ENCODE measurements at regions not wholly inside any gene's neighbourhood (a gene's known extent, or its start where the extent isn't known, plus 50 kb on each side); places are given as distances from the start of the nearest gene placed in this dataset.

DNA sequence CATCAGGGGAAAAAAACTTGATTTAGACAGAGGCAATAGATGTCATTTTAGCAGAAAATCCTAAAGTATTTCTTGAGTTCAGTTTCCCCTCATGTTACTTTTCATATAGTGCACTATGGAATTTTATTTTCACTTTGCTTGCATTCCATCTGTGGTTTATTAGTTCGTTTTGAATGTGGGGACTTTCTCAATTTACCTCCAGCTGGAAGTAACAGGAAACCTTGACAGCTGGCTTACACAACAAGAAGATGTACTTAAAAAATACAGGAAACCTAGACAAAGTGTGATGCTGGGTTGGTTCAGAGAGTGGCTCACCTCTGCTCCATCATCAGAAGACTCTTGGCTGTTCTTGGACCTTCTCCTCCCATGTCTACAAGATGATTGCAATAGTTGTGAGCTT lies 567.0 kb downstream of the CETN3 start:
- H4K8ac ChIP-seq (ENCODE audit: low read depth in 2 of 2, low read length in 2 of 2): no peak overlapping the region
- H3K4ac ChIP-seq (ENCODE audit: low read depth, low read length): no peak overlapping the region
- no peak overlapping the region for H2BK5ac ChIP-seq (ENCODE audit: low read depth, low read length, poor library complexity, severe bottlenecking)
- no peak for TF ChIP-seq POLR2A (IDR thresholded peaks at IDR 0.05; ENCODE audit: low read depth, low read length)
- TF ChIP-seq SMC3 (IDR thresholded peaks at IDR 0.05; ENCODE audit: low read depth, low read length): no peak
- no peak for TF ChIP-seq RAD21 (IDR thresholded peaks at IDR 0.05; ENCODE audit: low read length)
- no peak for TF ChIP-seq FOS (IDR thresholded peaks at IDR 0.05; ENCODE audit: low read depth, low read length)
- no peak for TF ChIP-seq BHLHE40 (IDR thresholded peaks at IDR 0.05; ENCODE audit: low read depth, low read length)
- TF ChIP-seq NFE2L2 (IDR thresholded peaks at IDR 0.05; ENCODE audit: low read depth, low read length): no peak
- no peak for TF ChIP-seq CHD1 (IDR thresholded peaks at IDR 0.05; ENCODE audit: low read depth, low read length)
- no peak for TF ChIP-seq MXI1 (IDR thresholded peaks at IDR 0.05; ENCODE audit: borderline replicate concordance, low read depth, low read length)
- TF ChIP-seq RCOR1 (IDR thresholded peaks at IDR 0.05; ENCODE audit: insufficient replicate concordance, low read length): no peak
- TF ChIP-seq, protein P1, sequence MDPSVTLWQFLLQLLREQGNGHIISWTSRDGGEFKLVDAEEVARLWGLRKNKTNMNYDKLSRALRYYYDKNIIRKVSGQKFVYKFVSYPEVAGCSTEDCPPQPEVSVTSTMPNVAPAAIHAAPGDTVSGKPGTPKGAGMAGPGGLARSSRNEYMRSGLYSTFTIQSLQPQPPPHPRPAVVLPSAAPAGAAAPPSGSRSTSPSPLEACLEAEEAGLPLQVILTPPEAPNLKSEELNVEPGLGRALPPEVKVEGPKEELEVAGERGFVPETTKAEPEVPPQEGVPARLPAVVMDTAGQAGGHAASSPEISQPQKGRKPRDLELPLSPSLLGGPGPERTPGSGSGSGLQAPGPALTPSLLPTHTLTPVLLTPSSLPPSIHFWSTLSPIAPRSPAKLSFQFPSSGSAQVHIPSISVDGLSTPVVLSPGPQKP (IDR thresholded peaks at IDR 0.05; ENCODE audit: borderline replicate concordance, low read depth, low read length): no peak
- TF ChIP-seq, protein P2, sequence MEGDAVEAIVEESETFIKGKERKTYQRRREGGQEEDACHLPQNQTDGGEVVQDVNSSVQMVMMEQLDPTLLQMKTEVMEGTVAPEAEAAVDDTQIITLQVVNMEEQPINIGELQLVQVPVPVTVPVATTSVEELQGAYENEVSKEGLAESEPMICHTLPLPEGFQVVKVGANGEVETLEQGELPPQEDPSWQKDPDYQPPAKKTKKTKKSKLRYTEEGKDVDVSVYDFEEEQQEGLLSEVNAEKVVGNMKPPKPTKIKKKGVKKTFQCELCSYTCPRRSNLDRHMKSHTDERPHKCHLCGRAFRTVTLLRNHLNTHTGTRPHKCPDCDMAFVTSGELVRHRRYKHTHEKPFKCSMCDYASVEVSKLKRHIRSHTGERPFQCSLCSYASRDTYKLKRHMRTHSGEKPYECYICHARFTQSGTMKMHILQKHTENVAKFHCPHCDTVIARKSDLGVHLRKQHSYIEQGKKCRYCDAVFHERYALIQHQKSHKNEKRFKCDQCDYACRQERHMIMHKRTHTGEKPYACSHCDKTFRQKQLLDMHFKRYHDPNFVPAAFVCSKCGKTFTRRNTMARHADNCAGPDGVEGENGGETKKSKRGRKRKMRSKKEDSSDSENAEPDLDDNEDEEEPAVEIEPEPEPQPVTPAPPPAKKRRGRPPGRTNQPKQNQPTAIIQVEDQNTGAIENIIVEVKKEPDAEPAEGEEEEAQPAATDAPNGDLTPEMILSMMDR (conservative IDR thresholded peaks at IDR 0.05; ENCODE audit: low read depth, low read length): no peak
- TF ChIP-seq MAZ (IDR thresholded peaks at IDR 0.05; ENCODE audit: borderline replicate concordance, low read depth, low read length): no peak
- TF ChIP-seq RFX5 (IDR thresholded peaks at IDR 0.05; ENCODE audit: low read depth, low read length): no peak
- no peak for TF ChIP-seq CEBPB (IDR thresholded peaks at IDR 0.05; ENCODE audit: low read depth, low read length)
- TF ChIP-seq MAFK (IDR thresholded peaks at IDR 0.05; ENCODE audit: low read depth, low read length): no peak
- TF ChIP-seq, protein P3, sequence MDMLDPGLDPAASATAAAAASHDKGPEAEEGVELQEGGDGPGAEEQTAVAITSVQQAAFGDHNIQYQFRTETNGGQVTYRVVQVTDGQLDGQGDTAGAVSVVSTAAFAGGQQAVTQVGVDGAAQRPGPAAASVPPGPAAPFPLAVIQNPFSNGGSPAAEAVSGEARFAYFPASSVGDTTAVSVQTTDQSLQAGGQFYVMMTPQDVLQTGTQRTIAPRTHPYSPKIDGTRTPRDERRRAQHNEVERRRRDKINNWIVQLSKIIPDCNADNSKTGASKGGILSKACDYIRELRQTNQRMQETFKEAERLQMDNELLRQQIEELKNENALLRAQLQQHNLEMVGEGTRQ (IDR thresholded peaks at IDR 0.05; ENCODE audit: low read depth, low read length): no peak
- H3K18ac ChIP-seq (ENCODE audit: low read depth, low read length): no peak overlapping the region
- peaks cover 2% of the 10 kb centered on the region; the same call in 1 of the 2 replicates for H3K9me3 ChIP-seq (ENCODE audit: control insufficient read depth, insufficient read depth, low read length)
- H2BK15ac ChIP-seq (ENCODE audit: low read depth, low read length): no peak overlapping the region
- no peak overlapping the region for H3K23ac ChIP-seq (ENCODE audit: low read depth, low read length)
- H2AK5ac ChIP-seq (ENCODE audit: low read depth, low read length): no peak overlapping the region
- in situ Hi-C loops (cut with MboI; ENCODE audit: low sequenced_read_pairs) (no loop called here), intact Hi-C loops (cut with micrococcal nuclease) (no loop called here), dilution Hi-C loops (cut with HindIII; ENCODE audit: low sequenced_read_pairs, unreplicated experiment) (no loop called here)
- no peak overlapping the region for H3K4me3 ChIP-seq (ENCODE audit: insufficient read depth, low read depth, low read length)
- no peak overlapping the region for H2AK9ac ChIP-seq (replicated peaks; ENCODE audit: low read depth, low read length, poor library complexity)
- no peak overlapping the region for H2AFZ ChIP-seq (replicated peaks; ENCODE audit: low read length, poor library complexity)
- no peaks in the 10 kb centered on the region for H4K20me1 ChIP-seq (ENCODE audit: insufficient read depth, low read length)
- no TSS peak for BruUV-seq (replicated peaks)
- H3K56ac ChIP-seq (ENCODE audit: extremely low read depth, insufficient read depth, low read length): no peak overlapping the region
- ATAC-seq (ENCODE audit: low read depth) (no peak), DNase-seq (no peak)
- no peak overlapping the region for H3K14ac ChIP-seq (replicated peaks; ENCODE audit: low read depth, low read length)
- no CpG with 5 or more reads among the region's 1 CpG for WGBS, 2 experiments (ENCODE audit: extremely low coverage in 2 of 2, insufficient read length in 1 of 2)
- H2BK20ac ChIP-seq (ENCODE audit: low read depth, low read length): no peak overlapping the region
- no peaks in the 10 kb centered on the region for H3K79me1 ChIP-seq (ENCODE audit: low read depth in 1 of 2, low read length in 2 of 2)
- no peak overlapping the region for H4K91ac ChIP-seq (ENCODE audit: insufficient read depth, low read depth, low read length)
- no peaks in the 10 kb centered on the region for H3K36me3 ChIP-seq (ENCODE audit: control insufficient read depth, insufficient read depth, low read length)
- no peak overlapping the region for H3K27ac ChIP-seq (ENCODE audit: insufficient read depth, low read length)
- no peak overlapping the region for H4K5ac ChIP-seq (ENCODE audit: low read depth, low read length)
- H3K4me1 ChIP-seq (ENCODE audit: control insufficient read depth, insufficient read depth, low read length): no peaks in the 10 kb centered on the region
- ChIA-PET CTCF (no interaction called here), POLR2A (ENCODE audit: unreplicated experiment) (no interaction called here)
- H3K9me1 ChIP-seq (ENCODE audit: insufficient read depth, low read length): no peaks in the 10 kb centered on the region
- no peak overlapping the region for H3K4me2 ChIP-seq (ENCODE audit: low read depth, low read length)
- no peak overlapping the region for H3K9ac ChIP-seq (ENCODE audit: low read depth, low read length)
- no peaks in the 10 kb centered on the region for H3K27me3 ChIP-seq (ENCODE audit: control insufficient read depth, insufficient read depth, low read length)
- no peak overlapping the region for H2BK120ac ChIP-seq (ENCODE audit: low read depth, low read length)
